PFSK-1 (cell line): ENCODE measurements at regions not wholly inside any gene's neighbourhood (a gene's known extent, or its start where the extent isn't known, plus 50 kb on each side); places are given as distances from the start of the nearest gene placed in this dataset.

Source experiments
- FOXP2 ChIP-seq: optimal IDR thresholded peaks from 2 replicates; pipeline ENCODE3; 2011; ENCODE audit warnings: borderline replicate concordance, control low read depth, inconsistent platforms; ENCODE audit not compliant: insufficient read depth; ENCODE audit errors: extremely low read length, extremely low read depth
- POLR2AphosphoS5 ChIP-seq: IDR thresholded peaks from 2 replicates; pipeline ENCODE4 v1.6.1; 2012; ENCODE audit warnings: low read depth, mild to moderate bottlenecking, control low read depth, low read length, moderate library complexity
- SIN3A ChIP-seq: IDR thresholded peaks from 2 replicates; pipeline ENCODE4 v1.6.1; 2012; ENCODE audit warnings: mild to moderate bottlenecking, low read length, moderate library complexity, borderline replicate concordance; ENCODE audit not compliant: insufficient read depth
- TAF1 ChIP-seq: IDR thresholded peaks from 2 replicates; pipeline ENCODE4 v1.6.1; 2012; ENCODE audit warnings: low read length, control low read depth, borderline replicate concordance; ENCODE audit not compliant: insufficient read depth
- TF ChIP-seq, protein P1 (sequence below), 2 experiments: IDR thresholded peaks; 2 replicates each; pipeline versions ENCODE4 v1.6.1 to v1.8.0; 2011 to 2012; ENCODE audit warnings: low read depth in 2 of 2, low read length in 2 of 2, control low read depth in 1 of 2, inconsistent platforms in 1 of 2, mild to moderate bottlenecking in 1 of 2, moderate library complexity in 1 of 2; ENCODE audit not compliant: insufficient read depth in 1 of 2

DNA sequence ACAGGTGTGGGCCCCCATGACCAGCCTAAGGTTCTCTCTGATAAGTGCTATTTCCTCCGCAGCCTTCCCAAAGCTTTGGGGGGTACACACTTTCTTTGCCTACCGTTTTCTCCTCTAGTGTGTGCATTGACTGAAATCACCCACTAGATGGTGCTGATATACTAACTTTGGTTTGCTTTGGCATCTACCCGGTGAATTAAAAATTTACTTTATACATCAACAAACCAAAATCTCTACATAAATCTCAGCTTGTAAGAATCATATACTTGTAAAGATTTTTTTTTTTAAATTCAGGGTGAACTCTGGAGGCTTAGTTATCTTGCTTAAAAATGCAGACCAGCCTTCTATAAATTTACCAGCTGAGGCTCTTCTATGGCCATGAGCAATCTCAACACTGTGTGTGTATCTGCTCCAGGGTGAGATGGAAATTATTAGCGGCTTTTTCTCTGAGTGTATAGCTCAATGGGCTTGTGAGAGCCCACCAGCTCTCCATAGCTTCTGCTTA is 475.7 kb upstream of the TNC start:
- no peak for TF ChIP-seq POLR2AphosphoS5
- no peak for TF ChIP-seq TAF1
- TF ChIP-seq FOXP2: no peak
- no peak for TF ChIP-seq SIN3A
- TF ChIP-seq, protein P1, sequence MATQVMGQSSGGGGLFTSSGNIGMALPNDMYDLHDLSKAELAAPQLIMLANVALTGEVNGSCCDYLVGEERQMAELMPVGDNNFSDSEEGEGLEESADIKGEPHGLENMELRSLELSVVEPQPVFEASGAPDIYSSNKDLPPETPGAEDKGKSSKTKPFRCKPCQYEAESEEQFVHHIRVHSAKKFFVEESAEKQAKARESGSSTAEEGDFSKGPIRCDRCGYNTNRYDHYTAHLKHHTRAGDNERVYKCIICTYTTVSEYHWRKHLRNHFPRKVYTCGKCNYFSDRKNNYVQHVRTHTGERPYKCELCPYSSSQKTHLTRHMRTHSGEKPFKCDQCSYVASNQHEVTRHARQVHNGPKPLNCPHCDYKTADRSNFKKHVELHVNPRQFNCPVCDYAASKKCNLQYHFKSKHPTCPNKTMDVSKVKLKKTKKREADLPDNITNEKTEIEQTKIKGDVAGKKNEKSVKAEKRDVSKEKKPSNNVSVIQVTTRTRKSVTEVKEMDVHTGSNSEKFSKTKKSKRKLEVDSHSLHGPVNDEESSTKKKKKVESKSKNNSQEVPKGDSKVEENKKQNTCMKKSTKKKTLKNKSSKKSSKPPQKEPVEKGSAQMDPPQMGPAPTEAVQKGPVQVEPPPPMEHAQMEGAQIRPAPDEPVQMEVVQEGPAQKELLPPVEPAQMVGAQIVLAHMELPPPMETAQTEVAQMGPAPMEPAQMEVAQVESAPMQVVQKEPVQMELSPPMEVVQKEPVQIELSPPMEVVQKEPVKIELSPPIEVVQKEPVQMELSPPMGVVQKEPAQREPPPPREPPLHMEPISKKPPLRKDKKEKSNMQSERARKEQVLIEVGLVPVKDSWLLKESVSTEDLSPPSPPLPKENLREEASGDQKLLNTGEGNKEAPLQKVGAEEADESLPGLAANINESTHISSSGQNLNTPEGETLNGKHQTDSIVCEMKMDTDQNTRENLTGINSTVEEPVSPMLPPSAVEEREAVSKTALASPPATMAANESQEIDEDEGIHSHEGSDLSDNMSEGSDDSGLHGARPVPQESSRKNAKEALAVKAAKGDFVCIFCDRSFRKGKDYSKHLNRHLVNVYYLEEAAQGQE (IDR thresholded peaks at IDR 0.05; ENCODE audit: insufficient read depth in 1 of 2, low read depth in 2 of 2, low read length in 2 of 2): no peak

DNA sequence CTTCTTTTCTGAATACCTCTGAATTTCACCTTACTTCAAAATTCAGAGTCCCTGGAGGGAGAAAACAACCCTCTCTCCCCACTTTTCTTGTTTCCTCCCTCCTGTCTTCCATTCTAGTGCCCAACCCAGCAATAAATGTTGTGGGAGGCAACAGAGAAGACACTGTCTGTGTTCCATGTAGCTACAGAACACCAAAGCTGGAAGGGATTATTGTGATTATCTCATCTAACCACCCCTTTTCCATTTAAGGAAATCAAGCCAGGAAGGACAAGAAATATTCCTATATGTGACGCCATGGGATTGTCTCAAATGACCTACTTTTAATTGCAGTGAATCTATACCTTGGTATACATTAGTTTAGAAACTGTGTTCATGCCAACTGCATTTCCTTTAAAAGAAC is 476.6 kb upstream of the TNC start:
- TF ChIP-seq FOXP2 (no peak), SIN3A (no peak), POLR2AphosphoS5 (no peak), TAF1 (no peak)
- TF ChIP-seq, protein P1 (IDR thresholded peaks at IDR 0.05; ENCODE audit: insufficient read depth in 1 of 2, low read depth in 2 of 2, low read length in 2 of 2): no peak

DNA sequence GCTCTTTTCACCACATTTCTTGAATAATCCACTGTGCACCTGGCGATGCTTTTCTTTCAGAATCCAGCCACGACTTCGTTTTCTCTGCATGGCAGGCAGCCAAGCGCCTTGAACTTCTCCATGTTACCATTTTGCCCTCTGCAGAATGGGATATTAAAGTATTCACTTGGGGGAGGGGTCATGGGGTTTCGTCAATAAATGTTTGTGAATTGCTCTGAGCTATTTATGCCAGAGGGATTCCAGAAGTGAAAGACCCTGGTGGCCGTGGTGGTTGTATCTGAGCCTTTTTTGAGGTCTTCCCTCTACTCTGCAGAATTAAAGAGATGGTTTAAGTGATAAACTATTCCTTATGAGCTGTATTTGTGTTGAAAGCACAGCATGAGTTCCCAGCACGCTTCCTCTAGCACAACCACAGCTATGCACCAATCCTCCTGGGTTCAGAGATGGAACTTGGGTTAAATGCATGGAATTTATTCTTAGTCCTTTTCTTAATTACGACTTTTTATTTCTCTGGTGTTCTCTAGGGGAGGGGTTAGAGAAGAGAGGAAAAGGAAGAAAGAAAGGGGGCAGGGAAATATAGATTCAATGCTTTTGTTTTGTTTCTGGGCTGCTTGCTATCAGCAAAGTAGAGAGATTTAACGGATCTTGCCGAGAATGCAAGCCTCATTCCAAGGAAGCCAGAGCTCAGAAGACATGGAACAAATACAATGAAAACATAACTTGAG is 478.2 kb upstream of the TNC start:
- TF ChIP-seq, protein P1 (IDR thresholded peaks at IDR 0.05; ENCODE audit: insufficient read depth in 1 of 2, low read depth in 2 of 2, low read length in 2 of 2): 0 out of 4 replicates have a peak, but pooled peaks of 1 of the 2 experiments have one; percentile 34
- no peak for TF ChIP-seq TAF1

DNA sequence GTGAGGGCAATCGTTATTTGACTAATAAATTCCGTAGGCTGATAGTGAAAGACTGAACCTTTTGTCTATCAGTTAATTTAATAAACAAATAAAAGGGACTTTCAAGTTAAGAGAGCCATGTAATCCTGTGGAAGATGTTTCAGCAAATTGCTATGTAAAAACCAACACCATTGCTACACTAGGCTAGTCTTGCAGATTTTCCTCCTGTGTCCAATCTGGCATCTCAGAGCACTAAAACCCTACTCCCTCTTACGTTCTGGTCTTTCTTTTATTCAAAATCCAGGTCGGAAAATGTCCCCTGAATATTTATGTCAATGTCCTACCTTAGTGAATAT is 478.8 kb upstream of the TNC start:
- TF ChIP-seq SIN3A: no peak
- TF ChIP-seq POLR2AphosphoS5: no peak
- no peak for TF ChIP-seq FOXP2
- TF ChIP-seq, protein P1 (IDR thresholded peaks at IDR 0.05; ENCODE audit: insufficient read depth in 1 of 2, low read depth in 2 of 2, low read length in 2 of 2): no peak

DNA sequence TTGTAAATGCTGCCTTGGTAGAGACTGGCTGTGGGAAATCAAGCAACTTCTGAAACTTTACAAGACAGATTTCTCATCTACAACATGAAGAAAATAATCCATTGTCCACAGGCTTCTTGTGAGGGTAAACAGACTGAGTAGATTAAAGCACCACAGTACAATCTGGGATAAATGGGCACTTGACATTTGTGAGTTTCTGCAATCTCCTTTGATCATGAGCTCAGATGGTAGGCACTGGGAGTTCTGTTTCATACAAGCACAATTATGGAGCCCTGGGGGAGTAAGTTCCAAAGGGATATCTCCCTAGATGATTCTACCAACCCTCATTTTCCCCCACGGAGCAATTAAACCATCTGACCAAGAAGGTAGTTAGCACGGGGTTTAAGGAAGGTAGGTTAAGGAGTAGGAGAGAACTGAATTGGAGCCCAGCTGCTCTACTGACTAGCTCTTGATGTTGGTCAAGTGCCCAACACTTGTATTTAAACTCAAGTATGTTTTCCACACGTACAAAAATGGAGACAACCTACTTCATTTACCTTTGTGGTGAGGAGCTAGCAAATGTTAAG is 479.5 kb upstream of the TNC start:
- TF ChIP-seq SIN3A: no peak
- no peak for TF ChIP-seq TAF1
- TF ChIP-seq POLR2AphosphoS5: no peak
- TF ChIP-seq, protein P1 (IDR thresholded peaks at IDR 0.05; ENCODE audit: insufficient read depth in 1 of 2, low read depth in 2 of 2, low read length in 2 of 2): no peak
